H9 (cell line): ENCODE measurements at regions not wholly inside any gene's neighbourhood (a gene's known extent, or its start where the extent isn't known, plus 50 kb on each side); places are given as distances from the start of the nearest gene placed in this dataset.

ENCODE experiments used
- DNase-seq: peaks from one replicate; pipeline ENCODE4 v3.0.0-alpha.2; 2017
- H2AFZ ChIP-seq: one replicate; pipeline ENCODE4 v1.6.1; 2013; ENCODE audit warnings: mild to moderate bottlenecking, low read length, control low read depth, moderate library complexity
- H2AK5ac ChIP-seq: 2 replicates; pipeline ENCODE4 v1.6.1; 2013; ENCODE audit warnings: low read length, control low read depth, mixed read lengths; ENCODE audit not compliant: insufficient read length
- H2BK120ac ChIP-seq: one replicate; pipeline ENCODE4 v1.6.1; 2013; ENCODE audit warnings: low read depth, mild to moderate bottlenecking, low read length, control low read depth, inconsistent platforms; ENCODE audit not compliant: poor library complexity, severe bottlenecking
- H2BK12ac ChIP-seq: 2 replicates; pipeline ENCODE4 v1.6.1; 2013; ENCODE audit warnings: low read length, control low read depth, mixed read lengths, low read depth; ENCODE audit not compliant: insufficient read length
- H2BK15ac ChIP-seq: 2 replicates; pipeline ENCODE4 v1.6.1; 2013; ENCODE audit warnings: low read depth, low read length, control low read depth
- H2BK20ac ChIP-seq: one replicate; pipeline ENCODE4 v1.6.1; 2013; ENCODE audit warnings: low read depth, mild to moderate bottlenecking, low read length, control low read depth, inconsistent platforms; ENCODE audit not compliant: poor library complexity, severe bottlenecking
- H2BK5ac ChIP-seq: 2 replicates; pipeline ENCODE4 v1.6.1; 2013; ENCODE audit warnings: low read length, control low read depth, mixed read lengths; ENCODE audit not compliant: insufficient read length
- H3K14ac ChIP-seq: 2 replicates; pipeline ENCODE4 v1.6.1; 2013; ENCODE audit warnings: low read length, control low read depth; ENCODE audit not compliant: insufficient read depth
- H3K18ac ChIP-seq: 2 replicates; pipeline ENCODE4 v1.6.1; 2013; ENCODE audit warnings: low read depth, mild to moderate bottlenecking, mixed read lengths, low read length, control low read depth; ENCODE audit not compliant: insufficient read length
- H3K23ac ChIP-seq: 2 replicates; pipeline ENCODE4 v1.6.1; 2013; ENCODE audit warnings: low read length, control low read depth, mixed read lengths, low read depth; ENCODE audit not compliant: insufficient read length
- H3K23me2 ChIP-seq: 2 replicates; pipeline ENCODE4 v1.6.1; 2013; ENCODE audit warnings: low read depth, mild to moderate bottlenecking, mixed read lengths, low read length, control low read depth; ENCODE audit not compliant: insufficient read length, poor library complexity, severe bottlenecking
- H3K27ac ChIP-seq: 2 replicates; pipeline ENCODE4 v1.5.1; 2013; ENCODE audit warnings: low read length, control low read depth, mixed read lengths, low read depth; ENCODE audit not compliant: insufficient read length
- H3K27me3 ChIP-seq: 2 replicates; pipeline ENCODE4 v1.6.1; 2013; ENCODE audit warnings: low read length, control low read depth, inconsistent platforms; ENCODE audit not compliant: insufficient read depth
- H3K4ac ChIP-seq: 2 replicates; pipeline ENCODE4 v1.6.1; 2013; ENCODE audit warnings: low read depth, mild to moderate bottlenecking, control low read depth, inconsistent platforms, low read length, moderate library complexity
- H3K4me1 ChIP-seq: 2 replicates; pipeline ENCODE4 v1.6.1; 2013; ENCODE audit warnings: low read length, control low read depth, inconsistent platforms; ENCODE audit not compliant: insufficient read depth
- H3K4me2 ChIP-seq: 2 replicates; pipeline ENCODE4 v1.6.1; 2013; ENCODE audit warnings: low read length, control low read depth, mixed read lengths; ENCODE audit not compliant: insufficient read length, insufficient read depth
- H3K56ac ChIP-seq: 2 replicates; pipeline ENCODE4 v1.6.1; 2013; ENCODE audit warnings: low read depth, mild to moderate bottlenecking, mixed read lengths, low read length, control low read depth; ENCODE audit not compliant: insufficient read length
- H3K79me1 ChIP-seq: 2 replicates; pipeline ENCODE4 v1.6.1; 2013; ENCODE audit warnings: low read depth, mild to moderate bottlenecking, moderate library complexity, low read length, control low read depth, inconsistent platforms; ENCODE audit not compliant: insufficient read depth, poor library complexity, severe bottlenecking
- H3K79me2 ChIP-seq: 2 replicates; pipeline ENCODE4 v1.6.1; 2013; ENCODE audit warnings: low read length, control low read depth, inconsistent platforms; ENCODE audit not compliant: insufficient read depth
- H3K9ac ChIP-seq: 2 replicates; pipeline ENCODE4 v1.6.1; 2013; ENCODE audit warnings: low read length, control low read depth, mixed read lengths; ENCODE audit not compliant: insufficient read length; ENCODE audit errors: extremely low read depth
- H3K9me3 ChIP-seq: one replicate; pipeline ENCODE4 v1.6.1; 2013; ENCODE audit warnings: low read depth, low read length, inconsistent platforms; ENCODE audit not compliant: control insufficient read depth
- H3T11ph ChIP-seq: one replicate; pipeline ENCODE4 v1.6.1; 2013; ENCODE audit warnings: mild to moderate bottlenecking, low read length, control low read depth, inconsistent platforms
- H4K20me1 ChIP-seq: one replicate; pipeline ENCODE4 v1.6.1; 2013; ENCODE audit not compliant: control insufficient read depth, insufficient read length, insufficient read depth
- H4K5ac ChIP-seq: 2 replicates; pipeline ENCODE4 v1.6.1; 2013; ENCODE audit warnings: low read depth, mild to moderate bottlenecking, mixed read lengths, low read length, control low read depth; ENCODE audit not compliant: insufficient read length
- H4K8ac ChIP-seq: replicated peaks from 2 replicates; pipeline ENCODE4 v1.6.1; 2013; ENCODE audit warnings: low read length, control low read depth, mixed read lengths, low read depth; ENCODE audit not compliant: insufficient read length
- H4K91ac ChIP-seq: 2 replicates; pipeline ENCODE4 v1.6.1; 2013; ENCODE audit warnings: low read depth, mild to moderate bottlenecking, moderate library complexity, mixed read lengths, low read length, control low read depth; ENCODE audit not compliant: insufficient read length
- H3K27ac Mint-ChIP-seq, 3 experiments: 2 replicates in 2 of 3; 3 replicates in 1 of 3; pipeline ENCODE4 v1.8.0; 2020 to 2021; ENCODE audit warnings: mixed read lengths in 3 of 3, mild to moderate bottlenecking in 1 of 3, moderate library complexity in 1 of 3
- H3K27me3 Mint-ChIP-seq: 2 replicates; pipeline ENCODE4 v1.8.0; 2021; ENCODE audit warnings: low read depth, mild to moderate bottlenecking, moderate library complexity, mixed read lengths
- H3K36me3 Mint-ChIP-seq, 3 experiments: 2 replicates in 2 of 3; 3 replicates in 1 of 3; pipeline ENCODE4 v1.8.0; 2020 to 2021; ENCODE audit warnings: low read depth in 3 of 3, mixed read lengths in 3 of 3; ENCODE audit not compliant: insufficient read depth in 1 of 3
- H3K4me1 Mint-ChIP-seq, 2 experiments: 2 replicates each; pipeline ENCODE4 v1.8.0; 2020; ENCODE audit warnings: mixed read lengths in 2 of 2
- H3K4me3 Mint-ChIP-seq, 2 experiments: 2 replicates in 1 of 2; 3 replicates in 1 of 2; pipeline ENCODE4 v1.8.0; 2020 to 2021; ENCODE audit warnings: mild to moderate bottlenecking in 2 of 2, mixed read lengths in 2 of 2, moderate library complexity in 1 of 2
- H3K9me3 Mint-ChIP-seq, 2 experiments: 2 replicates in 1 of 2; 3 replicates in 1 of 2; pipeline ENCODE4 v1.8.0; 2020; ENCODE audit warnings: mild to moderate bottlenecking in 2 of 2, mixed read lengths in 2 of 2, moderate library complexity in 1 of 2
- CTCF ChIP-seq: fragments of 200-600 bp; sonication (generic); conservative IDR thresholded peaks from 3 replicates; pipeline ENCODE4 v1.8.0; 2021; ENCODE audit warnings: antibody characterized with exemption, mild to moderate bottlenecking
- WGBS: extraction: QIAGEN DNeasy Blood & Tissue Kit; methylation state at CpG from one replicate; pipeline ENCODE4 v1.1.7; 2013; ENCODE audit warnings: missing lambda C conversion rate, low lambda C conversion rate, mixed read lengths; ENCODE audit not compliant: insufficient read length; ENCODE audit errors: extremely low coverage; 5-methylcytosine and 5-hydroxymethylcytosine counted together

- no peak overlapping the region for H4K91ac ChIP-seq
- no peak overlapping the region for H3K14ac ChIP-seq
- no peak overlapping the region for H2BK120ac ChIP-seq
- H3K27ac ChIP-seq = no peak overlapping the region
- no peak overlapping the region for H3K4me2 ChIP-seq
- no peaks in the 10 kb centered on the region for H3K79me1 ChIP-seq
- H3K79me2 ChIP-seq = no peaks in the 10 kb centered on the region
- no peak overlapping the region for H3K9ac ChIP-seq
- Mint-ChIP-seq H3K27me3 (no peaks in the 10 kb centered on the region), H3K36me3 (peaks cover 6 to 15% (median 12%) of the 10 kb centered on the region in 3 experiments; a peak in 6 of 7 replicates), H3K4me3 (no peak overlapping the region), H3K9me3 (peaks cover 8 to 17% of the 10 kb centered on the region in 2 experiments; a peak in 4 of 5 replicates), H3K27ac (no peak overlapping the region), H3K4me1 (peaks cover 8 to 15% of the 10 kb centered on the region in 2 experiments; a peak in 3 of 4 replicates)
- H3K18ac ChIP-seq = no peak overlapping the region
- no peak overlapping the region for H3K56ac ChIP-seq
- H2BK12ac ChIP-seq = no peak overlapping the region
- TF ChIP-seq CTCF = no peak
- H3K4me1 ChIP-seq = no peaks in the 10 kb centered on the region
- no peak overlapping the region for H3K23ac ChIP-seq
- H2AFZ ChIP-seq = no peak overlapping the region
- no peak for DNase-seq
- no peak overlapping the region for H4K8ac ChIP-seq
- no peak overlapping the region for H2BK5ac ChIP-seq
- no peak overlapping the region for H3T11ph ChIP-seq
- H2BK15ac ChIP-seq = no peak overlapping the region
- peaks cover 5% of the 10 kb centered on the region for H3K9me3 ChIP-seq
- H2AK5ac ChIP-seq = no peak overlapping the region
- H3K23me2 ChIP-seq = no peaks in the 10 kb centered on the region
- no peaks in the 10 kb centered on the region for H4K20me1 ChIP-seq
- no peak overlapping the region for H3K4ac ChIP-seq
- H2BK20ac ChIP-seq = no peak overlapping the region
- no CpG with 5 or more reads among the region's 7 CpGs for WGBS
- no peaks in the 10 kb centered on the region for H3K27me3 ChIP-seq
- no peak overlapping the region for H4K5ac ChIP-seq
Measured at GRCh38 chr9:630817-631216, 210.7 kb upstream of the DMRT1 start.
